Small intestine (tissue), 7 donors: ENCODE measurements at regions not wholly inside any gene's neighbourhood (a gene's known extent, or its start where the extent isn't known, plus 50 kb on each side); places are given as distances from the start of the nearest gene placed in this dataset.

Source experiments
- DNase-seq, 2 donors: peaks; one replicate each; pipeline versions ENCODE4 v3.0.0 to v3.0.0-alpha.2; 2013
- FAIRE-seq: peaks from 2 replicates; lab custom pipeline; 2012; peaks lifted over from hg19 to GRCh38; lab: Jason Lieb, UNC
- H3K27ac ChIP-seq, 3 donors: one replicate each; pipeline ENCODE4 v1.5.1; 2013; ENCODE audit warnings: low read length in 2 of 3, mild to moderate bottlenecking in 2 of 3, control low read depth in 1 of 3, inconsistent platforms in 1 of 3, low read depth in 1 of 3, moderate library complexity in 1 of 3
- H3K27me3 ChIP-seq, 3 donors: one replicate each; pipeline ENCODE4 v1.6.1; 2013; ENCODE audit warnings: low read length in 3 of 3, inconsistent platforms in 1 of 3; ENCODE audit not compliant: control insufficient read depth in 3 of 3, insufficient read depth in 3 of 3
- H3K36me3 ChIP-seq, 3 donors: one replicate each; pipeline ENCODE4 v1.6.1; 2013; ENCODE audit warnings: low read length in 3 of 3, inconsistent platforms in 1 of 3, low read depth in 1 of 3, mild to moderate bottlenecking in 1 of 3, moderate library complexity in 1 of 3; ENCODE audit not compliant: control insufficient read depth in 3 of 3, insufficient read depth in 2 of 3
- H3K4me1 ChIP-seq, 3 donors: one replicate each; pipeline ENCODE4 v1.6.1; 2013; ENCODE audit warnings: low read length in 2 of 3, inconsistent platforms in 1 of 3, low read depth in 1 of 3, mild to moderate bottlenecking in 1 of 3, moderate library complexity in 1 of 3; ENCODE audit not compliant: control insufficient read depth in 3 of 3, insufficient read depth in 2 of 3
- H3K4me3 ChIP-seq, 3 donors: one replicate each; pipeline ENCODE4 v1.5.1; 2013; ENCODE audit warnings: low read length in 3 of 3, control low read depth in 1 of 3, inconsistent platforms in 1 of 3, low read depth in 1 of 3, mild to moderate bottlenecking in 1 of 3, moderate library complexity in 1 of 3
- H3K9me3 ChIP-seq, 2 donors: one replicate each; pipeline ENCODE4 v1.6.1; 2013; ENCODE audit warnings: low read depth in 1 of 2, low read length in 1 of 2; ENCODE audit not compliant: control insufficient read depth in 2 of 2, insufficient read depth in 1 of 2
- WGBS, 3 donors: extraction: QIAGEN DNeasy Blood & Tissue Kit; methylation state at CpG; one replicate each; pipeline ENCODE4 v1.1.7; 2013; 5-methylcytosine and 5-hydroxymethylcytosine counted together
- donor health status: healthy with polysubstance abuse.
- donor health status: control.
- donor health status: control.
- donor health status: Bipolar disorder and iron deficiency.
- donor health status: healthy.

DNA sequence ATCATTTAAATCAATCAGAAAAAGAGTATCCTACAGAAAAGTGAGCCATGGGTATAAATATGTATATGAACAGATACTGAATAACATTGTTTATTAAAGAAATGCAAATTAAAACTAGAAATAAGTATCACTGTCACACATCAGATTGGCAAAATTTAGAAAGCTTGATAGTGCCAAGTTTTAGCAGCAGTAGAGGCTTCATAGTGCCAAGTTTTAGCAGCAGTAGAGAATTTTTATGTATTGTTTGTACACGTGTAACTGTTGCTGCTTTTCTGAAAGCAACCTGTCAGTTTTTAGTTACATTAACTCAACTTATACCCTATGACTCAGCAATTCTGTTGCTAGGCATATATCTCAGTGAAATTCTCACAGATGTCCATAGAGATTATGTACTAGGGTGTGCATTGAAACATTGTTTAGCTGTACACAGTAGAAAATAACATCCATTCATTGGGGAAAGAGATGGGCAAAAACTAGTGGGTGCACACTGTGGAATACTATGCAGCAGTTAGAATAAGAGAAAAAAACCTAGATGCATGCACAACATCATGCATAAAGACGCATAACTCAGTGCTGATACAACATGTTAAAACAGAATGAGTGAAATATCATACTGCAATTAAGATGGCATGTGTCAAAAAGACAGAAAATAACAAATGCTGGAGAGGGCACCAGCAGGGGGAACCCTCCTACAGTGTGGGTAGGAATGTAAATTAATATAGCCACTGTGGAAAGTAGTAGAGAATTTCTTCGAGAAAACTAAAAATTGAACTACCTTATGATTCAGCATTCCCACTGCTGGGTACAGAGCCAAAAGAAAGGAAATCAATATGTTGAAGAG is 294.5 kb upstream of the NT5C1B start:
- WGBS, 3 donors: 71 to 84% (median 76%) methylated on average over 3 of the region's 3 CpGs
- H3K4me3 ChIP-seq: no peak overlapping the region
- no peaks in the 10 kb centered on the region for H3K9me3 ChIP-seq
- no peaks in the 10 kb centered on the region for H3K36me3 ChIP-seq
- no peaks in the 10 kb centered on the region for H3K27me3 ChIP-seq
- FAIRE-seq (no peak), DNase-seq (no peak)
- H3K4me1 ChIP-seq: no peaks in the 10 kb centered on the region
- no peak overlapping the region for H3K27ac ChIP-seq

DNA sequence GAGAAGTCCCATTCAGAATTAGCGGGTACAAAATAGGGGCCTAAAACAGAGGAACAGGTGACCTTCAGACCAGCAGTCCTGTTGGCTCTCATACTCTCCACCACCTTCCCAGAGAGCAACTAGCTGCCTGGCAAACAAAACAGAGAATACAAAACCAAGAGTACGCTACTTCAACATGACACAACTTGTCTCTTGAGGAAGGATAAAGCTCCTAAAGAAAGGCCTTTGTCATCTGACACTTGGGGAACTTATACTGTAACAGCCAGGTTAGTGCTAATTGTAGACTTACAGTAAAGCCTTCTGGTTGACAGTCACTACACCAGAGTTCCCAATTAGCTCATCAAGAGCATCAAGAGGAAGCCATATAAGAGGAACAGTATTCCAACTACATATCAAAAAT is 282.1 kb upstream of the NT5C1B start:
- DNase-seq: no peak
- Histone ChIP-seq H3K36me3 (no peaks in the 10 kb centered on the region), H3K4me1 (no peaks in the 10 kb centered on the region), H3K4me3 (no peak overlapping the region), H3K9me3 (no peaks in the 10 kb centered on the region), H3K27ac (no peak overlapping the region), H3K27me3 (no peaks in the 10 kb centered on the region)
- no peak for FAIRE-seq
- WGBS, 3 donors: 91 to 95% (median 95%) methylated on average over 2 of the region's 2 CpGs

DNA sequence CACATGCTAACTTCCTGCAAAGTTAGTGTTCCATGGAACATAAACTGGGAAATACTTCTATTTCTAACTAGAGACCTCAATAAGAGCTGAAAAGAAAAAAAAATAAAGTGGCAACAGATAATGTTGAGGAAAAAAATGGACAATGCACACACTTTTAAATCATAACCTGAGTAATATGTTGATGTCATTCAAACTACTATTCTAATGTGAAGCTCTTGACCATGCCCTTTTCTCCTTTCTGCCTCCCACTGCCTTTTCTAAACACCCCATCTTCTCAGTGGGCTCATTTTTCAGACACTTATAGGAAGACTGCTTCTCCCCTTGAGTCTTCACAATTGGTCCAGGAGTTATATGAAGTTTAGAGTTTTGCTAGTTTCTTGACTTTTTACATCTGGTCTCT is 280.9 kb upstream of the NT5C1B start:
- H3K36me3 ChIP-seq: no peaks in the 10 kb centered on the region
- H3K4me1 ChIP-seq: no peaks in the 10 kb centered on the region
- no peaks in the 10 kb centered on the region for H3K27me3 ChIP-seq
- peaks cover 0 to 4% of the 10 kb centered on the region in 2 donors for H3K9me3 ChIP-seq
- FAIRE-seq: no peak
- no peak for DNase-seq
- no peak overlapping the region for H3K27ac ChIP-seq
- H3K4me3 ChIP-seq: no peak overlapping the region

DNA sequence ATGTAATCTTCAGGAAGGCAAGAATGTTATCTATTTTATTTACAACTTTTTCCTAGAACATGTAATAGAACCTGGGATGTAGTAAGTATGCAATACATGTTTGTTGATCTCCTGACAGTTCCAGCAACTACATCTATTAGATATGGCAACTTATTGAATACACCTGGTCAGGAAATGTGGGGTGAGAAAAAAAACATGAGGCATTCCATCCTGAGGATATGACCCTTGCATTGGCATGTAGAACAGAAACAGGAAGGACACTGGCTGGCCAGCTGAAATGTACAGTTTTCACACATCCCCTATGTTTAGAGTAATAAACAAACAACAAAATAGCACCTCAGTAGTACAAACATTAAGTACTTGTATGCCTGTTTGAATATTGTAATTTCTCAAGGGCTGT is 272.6 kb upstream of the NT5C1B start:
- FAIRE-seq: no peak

DNA sequence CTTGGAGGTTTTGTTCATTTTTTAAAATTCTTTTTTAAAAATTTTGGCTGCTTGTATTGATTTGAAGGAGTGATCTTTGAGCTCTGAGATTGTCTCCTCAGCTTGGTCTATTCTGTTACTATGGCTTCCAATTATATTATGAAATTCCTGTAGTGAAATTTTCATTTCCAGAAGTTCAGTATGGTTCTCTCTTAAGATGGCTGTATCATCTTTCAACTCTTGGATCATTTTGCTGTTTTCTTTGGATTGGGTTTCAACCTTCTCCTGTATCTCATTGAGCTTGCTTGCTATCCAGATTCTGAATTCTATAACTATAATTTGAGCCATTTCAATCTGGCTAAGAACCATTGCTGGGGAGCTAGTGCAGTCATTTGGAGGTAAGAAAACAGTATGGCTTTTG is 270.8 kb upstream of the NT5C1B start:
- Histone ChIP-seq H3K4me1 (no peaks in the 10 kb centered on the region), H3K9me3 (no peaks in the 10 kb centered on the region), H3K27me3 (no peaks in the 10 kb centered on the region), H3K27ac (no peak overlapping the region), H3K4me3 (no peak overlapping the region), H3K36me3 (no peaks in the 10 kb centered on the region)
- DNase-seq: no peak
- no peak for FAIRE-seq

More for the DNA sequence above, 272.6 kb upstream of the NT5C1B start:
- no peaks in the 10 kb centered on the region for H3K4me1 ChIP-seq
- H3K9me3 ChIP-seq: peaks cover 0 to 4% of the 10 kb centered on the region in 2 donors
- H3K27ac ChIP-seq: no peak overlapping the region
- no peaks in the 10 kb centered on the region for H3K27me3 ChIP-seq
- no peaks in the 10 kb centered on the region for H3K36me3 ChIP-seq
- DNase-seq: no peak
- no peak overlapping the region for H3K4me3 ChIP-seq

- Histone ChIP-seq H3K4me1 (no peaks in the 10 kb centered on the region), H3K36me3 (no peaks in the 10 kb centered on the region), H3K9me3 (no peaks in the 10 kb centered on the region), H3K27ac (no peak overlapping the region), H3K4me3 (no peak overlapping the region), H3K27me3 (no peaks in the 10 kb centered on the region)
- FAIRE-seq (no peak), DNase-seq (no peak)
Measured at GRCh38 chr2:18856765-18857164, 267.4 kb upstream of the NT5C1B start.

DNA sequence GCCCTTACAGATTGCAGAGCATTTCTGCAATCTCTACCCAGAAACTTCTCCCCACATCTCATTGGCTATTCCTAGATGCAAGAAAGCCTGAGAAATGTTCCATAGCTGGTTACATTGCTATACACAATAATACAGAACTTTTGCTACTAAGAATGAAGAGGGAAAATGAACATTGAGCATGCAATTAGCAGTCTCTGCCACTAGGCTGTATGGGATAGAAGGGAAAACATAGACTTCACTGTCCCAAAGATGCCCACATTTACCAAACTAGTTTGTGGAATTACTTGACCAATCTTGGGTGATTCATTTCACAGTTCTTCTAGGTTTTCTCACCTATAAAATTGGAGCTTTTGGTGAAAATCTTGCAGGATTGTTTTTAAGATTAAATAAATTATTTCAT is 265.7 kb upstream of the NT5C1B start:
- H3K36me3 ChIP-seq: no peaks in the 10 kb centered on the region
- H3K9me3 ChIP-seq: no peaks in the 10 kb centered on the region
- H3K4me3 ChIP-seq: no peak overlapping the region
- H3K27me3 ChIP-seq: no peaks in the 10 kb centered on the region
- FAIRE-seq (no peak), DNase-seq (no peak)
- no peak overlapping the region for H3K27ac ChIP-seq
- H3K4me1 ChIP-seq: no peaks in the 10 kb centered on the region

DNA sequence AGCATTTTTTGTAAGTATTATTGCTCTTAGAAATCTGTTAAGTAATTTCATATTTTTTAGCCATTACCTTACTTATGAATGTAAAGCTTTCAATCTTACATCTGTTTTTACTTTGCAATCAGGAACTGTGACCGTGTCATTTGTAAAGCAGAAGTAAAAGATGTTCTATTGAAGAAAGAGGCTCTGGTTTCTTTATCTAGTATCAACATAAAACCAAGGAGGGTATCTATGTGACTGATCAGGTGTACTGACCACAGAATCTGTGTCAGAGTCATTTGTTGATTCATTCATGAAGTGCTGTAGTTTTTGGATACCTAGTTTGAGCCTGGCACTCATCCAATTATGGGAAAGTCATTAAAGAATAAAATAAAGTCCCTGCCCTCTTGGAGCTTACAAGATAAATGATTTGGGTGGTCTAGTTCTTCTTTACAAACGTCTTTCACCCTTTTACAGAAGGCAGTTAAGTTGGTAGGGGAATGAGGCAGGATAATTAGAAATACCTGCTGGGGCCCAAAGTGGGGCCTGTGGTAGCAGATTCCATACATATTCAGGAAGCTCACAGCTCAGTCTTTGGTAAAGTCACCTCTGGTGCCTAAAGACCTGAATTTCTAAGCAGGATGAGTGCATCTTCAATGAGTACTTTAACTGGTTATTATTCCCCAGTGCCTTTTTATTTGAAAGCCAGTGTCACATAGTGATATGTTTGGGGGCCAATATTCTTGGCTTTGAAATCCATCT is 260.6 kb upstream of the NT5C1B start:
- Histone ChIP-seq H3K9me3 (no peaks in the 10 kb centered on the region), H3K4me3 (no peak overlapping the region), H3K27ac (no peak overlapping the region), H3K36me3 (no peaks in the 10 kb centered on the region), H3K27me3 (no peaks in the 10 kb centered on the region), H3K4me1 (no peaks in the 10 kb centered on the region)
- DNase-seq: no peak
- no peak for FAIRE-seq
- WGBS, 3 donors: 61 to 76% (median 71%) methylated on average over 2 of the region's 2 CpGs

DNA sequence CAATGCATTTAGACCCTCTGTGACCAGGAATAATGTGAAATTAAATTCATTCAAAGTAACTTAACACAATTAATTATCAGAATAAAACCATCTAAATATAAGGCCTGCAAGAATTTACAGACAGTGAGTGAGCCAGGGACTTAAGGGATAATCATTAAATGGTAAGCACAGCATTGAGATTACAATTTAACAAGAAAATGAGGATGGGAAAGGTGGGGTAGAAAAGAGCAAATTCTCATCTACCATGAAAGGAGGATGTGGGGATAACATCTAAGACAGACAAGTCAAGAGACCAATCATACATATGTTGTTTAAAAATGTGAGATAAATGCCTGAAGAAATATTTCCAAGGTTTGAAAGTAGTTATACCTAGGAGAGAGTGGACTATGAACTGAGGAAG is 259.3 kb upstream of the NT5C1B start:
- Histone ChIP-seq H3K9me3 (no peaks in the 10 kb centered on the region), H3K36me3 (no peaks in the 10 kb centered on the region), H3K4me3 (no peak overlapping the region), H3K27ac (no peak overlapping the region), H3K27me3 (no peaks in the 10 kb centered on the region), H3K4me1 (no peaks in the 10 kb centered on the region)
- FAIRE-seq: no peak
- DNase-seq: no peak
